CD4-positive, alpha-beta T cell (primary cell): ENCODE measurements at regions not wholly inside any gene's neighbourhood (a gene's known extent, or its start where the extent isn't known, plus 50 kb on each side); places are given as distances from the start of the nearest gene placed in this dataset.

Source experiments
- ATAC-seq: fragments of 200-7000 bp; cut with Tn5 transposase; one replicate; pipeline ENCODE4 v1.10.0; 2022; ENCODE audit warnings: mild to moderate bottlenecking; ENCODE audit not compliant: poor library complexity
- CTCF ChIA-PET: fragments of 350-600 bp; sonication (Branson Sonifier 250); formaldehyde crosslinking; loops from one replicate; lab custom pipeline; 2021; ENCODE audit warnings: antibody characterized with exemption, inconsistent platforms; lab: Charles Lee
- POLR2A ChIA-PET: fragments of 350-600 bp; sonication (Branson Sonifier 250); formaldehyde crosslinking; loops from one replicate; lab custom pipeline; 2021; ENCODE audit warnings: antibody characterized with exemption, inconsistent platforms; lab: Charles Lee
- DNase-seq, 14 experiments: peaks; one replicate each; pipeline ENCODE4 v3.0.0-alpha.2; 2013 to 2020; ENCODE audit warnings: mixed read lengths in 2 of 14
- H3K27ac ChIP-seq, 2 donors: one replicate each; pipeline versions ENCODE4 v1.5.1 to v1.7.0; 2013; ENCODE audit warnings: low read length in 2 of 2, low read depth in 1 of 2, mild to moderate bottlenecking in 1 of 2
- H3K27me3 ChIP-seq, 2 experiments: 1 replicate in 1 of 2; 2 replicates in 1 of 2; pipeline versions ENCODE4 v1.6.1 to v1.7.0; 2013; ENCODE audit warnings: low read length in 2 of 2, control low read depth in 1 of 2, mild to moderate bottlenecking in 1 of 2, moderate library complexity in 1 of 2; ENCODE audit not compliant: insufficient read depth in 2 of 2, control insufficient read depth in 1 of 2
- H3K36me3 ChIP-seq: one replicate; pipeline ENCODE4 v1.6.1; 2013; ENCODE audit warnings: low read length, control low read depth; ENCODE audit not compliant: insufficient read depth
- H3K4me1 ChIP-seq: one replicate; pipeline ENCODE4 v1.6.1; 2013; ENCODE audit warnings: low read length, control low read depth; ENCODE audit not compliant: insufficient read depth
- H3K4me3 ChIP-seq: one replicate; pipeline ENCODE4 v1.5.1; 2013; ENCODE audit warnings: mild to moderate bottlenecking, low read length, moderate library complexity
- H3K9me3 ChIP-seq, 2 experiments: 1 replicate in 1 of 2; 2 replicates in 1 of 2; pipeline versions ENCODE4 v1.6.1 to v1.7.0; 2013; ENCODE audit warnings: low read length in 2 of 2, mild to moderate bottlenecking in 2 of 2, control low read depth in 1 of 2, moderate library complexity in 1 of 2; ENCODE audit not compliant: control insufficient read depth in 1 of 2, insufficient read depth in 1 of 2
- H3K27ac Mint-ChIP-seq: one replicate; pipeline ENCODE4 v1.8.0; 2020; ENCODE audit warnings: mixed read lengths
- H3K27me3 Mint-ChIP-seq: one replicate; pipeline ENCODE4 v1.8.0; 2021; ENCODE audit warnings: mixed read lengths
- H3K36me3 Mint-ChIP-seq: one replicate; pipeline ENCODE4 v1.8.0; 2021; ENCODE audit warnings: low read depth, mixed read lengths
- H3K4me1 Mint-ChIP-seq: one replicate; pipeline ENCODE4 v1.8.0; 2021; ENCODE audit warnings: low read depth, mixed read lengths
- H3K4me3 Mint-ChIP-seq: one replicate; pipeline ENCODE4 v1.8.0; 2020; ENCODE audit warnings: mild to moderate bottlenecking, mixed read lengths
- H3K9me3 Mint-ChIP-seq: one replicate; pipeline ENCODE4 v1.8.0; 2020; ENCODE audit warnings: mixed read lengths
- intact Hi-C, 2 experiments: fragments of 100-400 bp; cut with DNase I in 1 of 2; cut with micrococcal nuclease in 1 of 2; formaldehyde crosslinking; loops; one replicate each; pipeline versions ENCODE4 v1.15.1 to v1.9.0; 2023 to 2025; cut with DNase I, micrococcal nuclease
- TF ChIP-seq, protein P1 (sequence below): fragments of 200-600 bp; IDR thresholded peaks from one replicate; pipeline ENCODE4 v1.8.0; 2022; ENCODE audit warnings: antibody characterized with exemption, mild to moderate bottlenecking

DNA sequence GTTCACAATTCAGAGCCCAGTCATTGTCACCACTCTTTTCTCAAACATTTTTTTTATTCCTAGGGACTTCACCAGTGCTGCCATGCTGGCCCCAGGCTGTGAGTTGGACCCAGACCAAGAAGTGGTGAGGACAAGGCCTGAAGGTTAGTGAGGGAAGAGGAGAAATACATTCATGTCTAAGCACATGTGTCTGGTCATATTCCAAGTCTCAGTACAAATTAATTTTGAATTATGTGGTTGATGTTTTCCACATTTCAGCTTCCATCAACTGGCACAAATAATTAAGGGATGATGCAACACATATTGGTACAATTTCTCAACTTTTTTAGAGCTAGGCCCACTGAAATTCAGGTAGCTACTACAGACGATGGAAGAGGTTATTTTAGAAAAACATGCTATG is 106.6 kb upstream of the UPP2 start:
- no peak overlapping the region for H3K27ac Mint-ChIP-seq
- Histone ChIP-seq H3K27me3 (no peaks in the 10 kb centered on the region), H3K9me3 (no peaks in the 10 kb centered on the region), H3K4me3 (no peak overlapping the region), H3K36me3 (no peaks in the 10 kb centered on the region), H3K4me1 (no peaks in the 10 kb centered on the region), H3K27ac (no peak overlapping the region)
- H3K9me3 Mint-ChIP-seq, result peaks cover 2% of the 10 kb centered on the region
- no peaks in the 10 kb centered on the region for H3K36me3 Mint-ChIP-seq
- CTCF ChIA-PET, result no interaction called here
- no peak overlapping the region for H3K4me3 Mint-ChIP-seq
- no peaks in the 10 kb centered on the region for H3K4me1 Mint-ChIP-seq
- H3K27me3 Mint-ChIP-seq, result no peaks in the 10 kb centered on the region
- DNase-seq, result no peak
- POLR2A ChIA-PET, result no interaction called here
- intact Hi-C loops, result no loop called here
- TF ChIP-seq, protein P1, sequence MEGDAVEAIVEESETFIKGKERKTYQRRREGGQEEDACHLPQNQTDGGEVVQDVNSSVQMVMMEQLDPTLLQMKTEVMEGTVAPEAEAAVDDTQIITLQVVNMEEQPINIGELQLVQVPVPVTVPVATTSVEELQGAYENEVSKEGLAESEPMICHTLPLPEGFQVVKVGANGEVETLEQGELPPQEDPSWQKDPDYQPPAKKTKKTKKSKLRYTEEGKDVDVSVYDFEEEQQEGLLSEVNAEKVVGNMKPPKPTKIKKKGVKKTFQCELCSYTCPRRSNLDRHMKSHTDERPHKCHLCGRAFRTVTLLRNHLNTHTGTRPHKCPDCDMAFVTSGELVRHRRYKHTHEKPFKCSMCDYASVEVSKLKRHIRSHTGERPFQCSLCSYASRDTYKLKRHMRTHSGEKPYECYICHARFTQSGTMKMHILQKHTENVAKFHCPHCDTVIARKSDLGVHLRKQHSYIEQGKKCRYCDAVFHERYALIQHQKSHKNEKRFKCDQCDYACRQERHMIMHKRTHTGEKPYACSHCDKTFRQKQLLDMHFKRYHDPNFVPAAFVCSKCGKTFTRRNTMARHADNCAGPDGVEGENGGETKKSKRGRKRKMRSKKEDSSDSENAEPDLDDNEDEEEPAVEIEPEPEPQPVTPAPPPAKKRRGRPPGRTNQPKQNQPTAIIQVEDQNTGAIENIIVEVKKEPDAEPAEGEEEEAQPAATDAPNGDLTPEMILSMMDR, result no peak
- no peak for ATAC-seq

DNA sequence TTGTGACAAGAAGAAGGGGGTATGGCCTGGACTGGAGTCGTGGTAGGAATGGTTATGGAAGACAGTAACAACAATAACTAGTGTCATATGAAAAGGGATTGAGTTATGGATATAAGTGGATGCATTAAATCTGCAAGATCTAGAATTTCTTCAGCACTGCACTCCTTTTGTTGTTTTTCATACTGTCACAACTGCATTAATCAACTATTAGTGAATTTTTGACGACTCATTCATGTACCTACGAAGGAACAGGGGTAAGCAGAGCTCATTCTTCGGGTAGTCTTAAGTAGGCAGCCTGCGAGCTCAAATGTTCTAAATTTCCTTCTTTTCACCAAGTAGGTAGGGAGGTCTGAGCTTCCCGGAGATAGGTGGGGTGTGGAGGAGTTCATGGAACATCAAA is 109.7 kb upstream of the UPP2 start:
- Mint-ChIP-seq H3K9me3 (no peaks in the 10 kb centered on the region), H3K4me3 (no peak overlapping the region), H3K36me3 (no peaks in the 10 kb centered on the region), H3K4me1 (no peaks in the 10 kb centered on the region), H3K27ac (no peak overlapping the region), H3K27me3 (no peaks in the 10 kb centered on the region)
- Histone ChIP-seq H3K27me3 (no peaks in the 10 kb centered on the region), H3K36me3 (no peaks in the 10 kb centered on the region), H3K4me1 (no peaks in the 10 kb centered on the region), H3K4me3 (no peak overlapping the region), H3K27ac (no peak overlapping the region), H3K9me3 (no peaks in the 10 kb centered on the region)
- no peak for ATAC-seq
- ChIA-PET CTCF (no interaction called here), POLR2A (no interaction called here)
- intact Hi-C loops, result no loop called here
- TF ChIP-seq, protein P1, result no peak
- no peak for DNase-seq

DNA sequence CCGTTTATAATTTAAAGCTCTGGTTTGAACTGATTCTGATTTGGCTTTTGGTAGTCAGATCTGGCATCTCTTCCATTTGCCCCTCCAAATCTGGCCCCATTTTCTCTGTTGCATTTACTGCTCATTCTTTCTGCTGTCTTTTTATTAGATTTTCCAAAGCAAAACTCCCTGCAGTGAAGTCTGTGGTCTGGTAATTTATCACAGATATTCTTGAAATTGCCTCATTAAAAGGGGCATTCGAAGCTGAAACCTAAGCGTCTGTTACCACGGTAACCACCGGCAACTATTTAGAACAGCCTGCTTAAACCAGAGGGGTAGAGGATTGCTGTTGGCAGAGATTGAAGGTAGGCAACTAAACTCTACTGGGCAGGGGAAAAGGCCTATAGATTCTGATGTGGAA is 111.5 kb upstream of the UPP2 start:
- no peaks in the 10 kb centered on the region for H3K36me3 ChIP-seq
- no peaks in the 10 kb centered on the region for H3K9me3 ChIP-seq
- no peaks in the 10 kb centered on the region for H3K4me1 Mint-ChIP-seq
- H3K4me1 ChIP-seq, result no peaks in the 10 kb centered on the region
- no peak overlapping the region for H3K4me3 Mint-ChIP-seq
- TF ChIP-seq, protein P1, result no peak
- H3K27me3 ChIP-seq, result no peaks in the 10 kb centered on the region
- ChIA-PET POLR2A (no interaction called here), CTCF (interaction anchor here (0.7 kb wide), 1 partner anchor 41 kb away, joined by 3 read pairs; no protein-coding TSS in a partner anchor)
- intact Hi-C loops, result no loop called here
- ATAC-seq (no peak), DNase-seq (no peak)
- H3K27ac ChIP-seq, result no peak overlapping the region
- H3K4me3 ChIP-seq, result no peak overlapping the region
- H3K27ac Mint-ChIP-seq, result no peak overlapping the region
- H3K27me3 Mint-ChIP-seq, result no peaks in the 10 kb centered on the region
- H3K9me3 Mint-ChIP-seq, result no peaks in the 10 kb centered on the region
- H3K36me3 Mint-ChIP-seq, result no peaks in the 10 kb centered on the region
